HG02763 (cell line): ENCODE measurements at regions not wholly inside any gene's neighbourhood (a gene's known extent, or its start where the extent isn't known, plus 50 kb on each side); places are given as distances from the start of the nearest gene placed in this dataset.

Source experiments
- ATAC-seq: cut with Tn5 transposase; IDR thresholded peaks from one replicate; pipeline ENCODE4 v1.9.1; 2021; ENCODE audit warnings: mild to moderate bottlenecking, moderate library complexity; ENCODE audit not compliant: unreplicated experiment

- no peak for ATAC-seq
These were observed 499.4 kb downstream of the MAFB start for GRCh38 chr20:40189621-40190020.

DNA sequence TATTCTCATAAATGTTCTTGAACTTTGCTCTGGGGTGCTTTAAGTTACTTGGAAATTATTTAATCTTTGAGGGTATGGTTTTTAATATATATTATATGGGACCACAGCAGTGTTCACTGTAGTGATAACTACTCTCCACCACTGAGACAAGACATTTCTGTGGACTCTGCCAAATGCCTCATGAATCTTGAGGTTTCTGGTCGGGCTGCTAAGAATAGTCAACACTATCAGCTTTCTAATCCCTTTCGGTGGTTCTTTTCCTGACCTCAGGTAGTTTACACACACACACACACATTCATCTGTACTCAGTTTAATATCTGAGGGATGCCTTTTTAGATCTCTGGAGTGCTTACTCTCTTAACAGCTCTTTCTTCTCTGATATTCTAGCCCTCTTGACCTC is 500.7 kb downstream of the MAFB start:
- no peak for ATAC-seq

GRCh38 chr20:40186826-40187225 is 502.2 kb downstream of the MAFB start:
- ATAC-seq: no peak

DNA sequence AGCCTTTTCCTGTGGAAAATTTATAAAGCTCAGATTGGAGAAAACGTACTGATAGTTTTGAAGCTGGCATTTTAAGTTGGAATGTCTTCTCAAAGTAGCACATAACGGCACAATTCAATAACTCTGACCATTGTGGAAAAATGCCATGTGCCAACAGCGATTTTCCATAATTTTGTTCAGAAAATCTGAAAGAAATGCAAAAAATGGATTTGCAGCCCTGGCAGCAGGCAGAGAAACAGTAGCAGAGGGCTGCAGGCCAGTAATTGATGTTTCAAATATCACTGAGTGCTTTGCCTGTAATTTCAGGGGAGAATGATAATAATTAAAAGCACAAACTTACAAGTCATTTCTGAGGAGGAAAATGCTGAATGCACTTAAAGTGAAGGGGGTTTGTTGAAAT is 507.4 kb downstream of the MAFB start:
- ATAC-seq: no peak

- no peak for ATAC-seq
These were observed 512.8 kb downstream of the MAFB start for GRCh38 chr20:40176098-40176841.

DNA sequence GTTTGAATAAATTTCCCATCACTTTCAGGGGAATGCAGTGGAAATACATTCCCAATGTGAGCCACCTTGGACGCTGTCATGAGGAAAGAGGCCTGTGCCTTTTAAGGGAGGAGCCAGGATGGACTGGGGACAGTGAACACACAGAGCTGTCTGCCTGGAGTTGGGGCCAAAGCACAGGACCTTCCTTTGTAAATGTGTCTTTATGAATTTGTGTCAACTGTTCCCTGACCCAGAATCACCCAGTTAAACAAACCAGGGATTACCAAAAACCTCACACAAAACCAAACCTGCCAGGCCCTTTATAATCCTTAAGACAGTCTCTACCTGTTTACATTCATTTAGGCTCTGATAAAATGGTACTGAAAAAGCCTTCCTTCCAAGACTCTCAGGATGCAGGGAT is 513.7 kb downstream of the MAFB start:
- no peak for ATAC-seq

DNA sequence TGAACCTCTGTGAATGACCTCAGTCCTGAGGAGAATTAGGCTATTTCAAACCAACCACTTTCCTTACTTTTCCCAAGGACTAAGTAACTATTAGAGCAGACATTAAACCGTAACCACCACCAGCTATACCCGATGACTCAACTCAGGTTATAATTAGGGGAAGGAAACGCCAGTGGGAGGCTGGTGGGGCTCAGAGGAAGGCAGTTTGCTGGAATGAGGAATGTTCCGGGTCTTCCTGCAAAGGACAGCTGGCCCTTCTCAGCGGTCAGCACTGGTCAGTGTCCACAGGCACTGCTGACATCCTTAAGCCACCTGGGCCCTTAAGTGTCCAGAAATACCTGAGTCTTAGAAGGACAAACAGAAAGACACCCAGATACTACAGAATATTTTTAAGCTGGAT is 515.2 kb downstream of the MAFB start:
- no peak for ATAC-seq

DNA sequence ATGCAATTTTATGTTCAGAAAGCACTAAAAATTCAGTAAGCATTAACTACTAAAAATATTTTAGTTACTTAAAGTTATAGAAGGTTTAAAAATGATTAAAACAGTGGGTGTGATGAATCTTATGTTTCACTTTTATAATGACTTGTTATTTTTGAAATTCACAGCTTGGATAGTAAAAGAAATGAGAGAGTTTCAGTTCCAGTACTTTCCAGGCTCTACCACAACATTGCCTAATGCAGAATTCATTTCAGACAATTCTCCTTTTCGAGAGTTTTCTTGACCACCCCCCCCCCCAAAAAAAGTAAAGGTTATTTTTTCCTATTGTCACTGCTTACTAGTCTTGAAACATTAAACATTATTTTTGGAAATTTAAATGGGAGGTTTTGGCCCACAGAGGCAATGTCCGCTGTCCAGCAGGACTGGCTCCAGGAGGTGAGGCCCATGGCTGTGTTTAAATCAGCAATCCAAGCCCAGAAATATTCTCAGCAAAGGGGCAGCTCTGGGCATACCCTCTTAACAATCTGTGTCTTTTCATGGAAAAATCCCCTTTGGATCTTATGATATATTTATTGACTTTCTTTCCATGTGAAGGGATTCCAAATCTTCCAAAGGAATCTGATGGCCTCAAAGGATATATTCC is 519.9 kb downstream of the MAFB start:
- ATAC-seq: no peak

- no peak for ATAC-seq
These were observed 527.6 kb downstream of the MAFB start for GRCh38 chr20:40161391-40161790.

GRCh38 chr20:40160097-40160550 is 528.9 kb downstream of the MAFB start:
- no peak for ATAC-seq

DNA sequence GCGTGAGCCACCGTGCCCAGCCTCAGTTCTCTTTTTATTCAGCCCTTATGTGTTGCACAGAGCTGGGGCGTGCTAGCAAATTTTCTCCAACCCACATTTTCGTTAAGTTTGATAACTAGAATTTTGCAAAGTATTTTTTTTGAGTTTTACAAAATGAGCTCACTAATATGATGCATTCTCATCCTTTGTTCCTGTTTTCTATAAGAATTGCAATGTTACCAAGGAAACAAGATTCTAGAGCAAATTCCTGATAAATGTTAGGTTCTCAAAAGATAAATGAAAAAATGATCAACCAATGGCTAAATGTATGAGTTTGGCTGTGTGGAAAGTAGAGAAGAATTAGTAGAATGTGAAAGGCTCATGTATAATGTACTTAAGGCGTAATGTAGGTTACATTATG is 529.8 kb downstream of the MAFB start:
- no peak for ATAC-seq

DNA sequence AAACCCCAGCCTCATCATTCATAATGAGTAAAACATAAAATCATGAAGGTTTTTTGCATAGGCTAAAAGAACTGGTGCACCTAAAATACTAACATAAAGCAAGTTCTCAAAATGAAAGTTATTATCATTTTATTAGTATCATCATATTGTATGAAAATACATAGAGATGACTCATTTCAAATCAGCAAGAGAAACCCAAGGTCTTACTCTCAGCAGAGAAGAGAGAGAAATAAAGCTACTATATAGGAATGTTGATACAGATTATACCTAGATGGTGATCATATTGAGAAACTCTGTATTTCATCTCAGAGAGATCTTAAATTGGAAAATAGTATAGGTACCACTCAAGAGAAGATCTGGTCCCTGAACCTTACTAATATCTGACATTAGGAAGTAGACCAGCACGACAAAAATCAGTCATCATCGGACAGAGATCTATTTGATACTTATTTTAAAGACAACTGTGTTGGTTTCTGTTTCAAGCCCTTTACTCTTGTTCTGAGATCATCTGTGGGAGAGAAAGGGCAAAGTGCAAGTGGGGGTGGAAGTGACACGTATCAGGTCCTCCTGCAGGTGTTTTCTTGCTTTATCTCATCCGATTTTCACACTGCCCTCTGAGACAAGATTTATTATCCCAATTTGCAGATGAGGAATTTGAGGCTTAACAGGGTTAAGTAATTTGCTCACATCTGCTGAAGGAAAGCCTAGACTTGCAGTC is 532.3 kb downstream of the MAFB start:
- ATAC-seq: peak; percentile 89

DNA sequence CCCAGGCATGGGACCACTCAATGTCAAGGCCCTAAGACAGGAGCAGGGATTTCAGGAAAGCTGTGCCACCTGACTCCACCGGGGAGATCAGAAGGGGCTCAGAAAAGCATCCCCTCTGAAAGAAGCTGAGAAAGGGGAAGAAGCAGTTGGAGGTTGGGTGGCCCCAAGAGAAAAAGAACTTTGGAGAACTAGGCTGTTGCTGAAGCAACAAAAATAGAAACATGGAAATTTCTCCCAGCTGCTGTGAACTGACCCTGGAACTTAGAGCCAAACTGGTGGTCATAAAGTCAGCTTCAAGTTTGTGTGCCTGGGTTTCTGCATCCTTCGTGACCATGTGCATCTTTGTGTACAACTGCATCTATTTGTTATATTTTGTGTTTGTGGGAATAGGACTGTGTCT is 534.5 kb downstream of the MAFB start:
- ATAC-seq: no peak

GRCh38 chr20:40148886-40149285 is 540.1 kb downstream of the MAFB start:
- no peak for ATAC-seq

- no peak for ATAC-seq
These were observed 543.0 kb downstream of the MAFB start for GRCh38 chr20:40146071-40146470.

- ATAC-seq: no peak
These were observed 544.5 kb downstream of the MAFB start for GRCh38 chr20:40144581-40144980.

- no peak for ATAC-seq
These were observed 554.9 kb downstream of the MAFB start for GRCh38 chr20:40134176-40134575.

DNA sequence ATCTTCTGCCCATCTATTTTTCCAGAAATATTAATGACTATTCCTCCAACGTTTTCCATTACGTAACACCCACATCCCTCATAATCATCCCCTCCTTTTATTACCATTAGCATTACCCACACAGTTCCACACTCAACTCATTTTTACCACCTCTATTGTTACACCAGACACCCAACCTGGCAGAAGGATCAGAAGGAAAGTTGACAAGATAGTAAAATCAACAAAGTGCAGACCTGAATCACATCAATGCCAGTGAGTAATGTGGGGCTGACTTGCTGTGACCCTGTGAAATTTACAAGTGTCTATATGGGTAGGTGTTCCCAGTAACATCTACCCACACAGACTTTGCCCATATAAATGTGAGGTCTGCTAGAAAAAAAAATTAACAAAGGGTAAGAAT is 568.2 kb downstream of the MAFB start:
- ATAC-seq: no peak

- ATAC-seq: no peak
These were observed 577.8 kb downstream of the MAFB start for GRCh38 chr20:40111282-40111681.

- ATAC-seq: no peak
These were observed 578.7 kb downstream of the MAFB start for GRCh38 chr20:40110311-40110831.

DNA sequence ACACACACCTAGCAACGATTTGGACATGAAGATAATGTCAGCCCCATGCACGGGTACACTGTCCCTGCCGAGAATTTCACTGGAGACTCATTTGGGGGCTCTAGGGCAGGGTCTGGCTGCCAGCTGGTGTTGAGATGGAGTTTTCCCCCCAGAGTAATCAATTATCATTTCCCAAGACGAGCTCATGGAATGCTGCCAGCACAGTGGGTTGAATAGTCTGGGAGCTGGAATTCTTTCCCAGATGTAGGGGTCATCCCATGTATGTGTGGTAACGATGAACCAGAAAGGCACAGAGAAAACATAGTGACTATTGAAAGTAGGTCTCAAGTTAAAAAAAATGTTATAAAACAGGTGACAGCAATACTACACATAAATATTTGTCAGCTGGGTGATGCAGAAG is 579.9 kb downstream of the MAFB start:
- no peak for ATAC-seq

GRCh38 chr20:40108321-40108720 is 580.7 kb downstream of the MAFB start:
- no peak for ATAC-seq
